Kidney (tissue), 13 donors: ENCODE measurements at regions not wholly inside any gene's neighbourhood (a gene's known extent, or its start where the extent isn't known, plus 50 kb on each side); places are given as distances from the start of the nearest gene placed in this dataset.

Experiments
- DNase-seq, 5 donors: peaks; one replicate each; pipeline ENCODE4 v3.0.0-alpha.2; 2013 to 2020
- FAIRE-seq: peaks from 2 replicates; lab custom pipeline; 2012; peaks lifted over from hg19 to GRCh38; lab: Jason Lieb, UNC
- H3K27ac ChIP-seq, 2 donors: one replicate each; pipeline ENCODE4 v1.7.0; 2013; ENCODE audit warnings: low read depth in 2 of 2, low read length in 2 of 2, inconsistent platforms in 1 of 2
- H3K27me3 ChIP-seq: one replicate; pipeline ENCODE4 v1.7.1; 2013; ENCODE audit warnings: low read length, inconsistent platforms; ENCODE audit not compliant: control insufficient read depth, insufficient read depth
- H3K36me3 ChIP-seq, 3 donors: one replicate each; pipeline versions ENCODE4 v1.7.0 to v1.7.1; 2013; ENCODE audit warnings: low read length in 3 of 3, control low read depth in 1 of 3, inconsistent platforms in 1 of 3; ENCODE audit not compliant: insufficient read depth in 3 of 3, control insufficient read depth in 2 of 3
- H3K4me1 ChIP-seq, 3 donors: one replicate each; pipeline versions ENCODE4 v1.7.0 to v1.7.1; 2013; ENCODE audit warnings: low read length in 3 of 3, inconsistent platforms in 1 of 3, low read depth in 1 of 3; ENCODE audit not compliant: control insufficient read depth in 2 of 3, insufficient read depth in 2 of 3
- H3K4me3 ChIP-seq, 3 donors: one replicate each; pipeline versions ENCODE4 v1.7.0 to v1.8.1; 2013; ENCODE audit warnings: low read length in 3 of 3, control low read depth in 1 of 3, inconsistent platforms in 1 of 3
- H3K9ac ChIP-seq, 3 donors: one replicate each; pipeline versions ENCODE4 v1.7.0 to v1.7.1; 2013; ENCODE audit warnings: low read length in 3 of 3, control low read depth in 1 of 3, inconsistent platforms in 1 of 3
- H3K9me3 ChIP-seq, 3 donors: one replicate each; pipeline versions ENCODE4 v1.7.0 to v1.7.1; 2013; ENCODE audit warnings: low read length in 3 of 3, control low read depth in 1 of 3, inconsistent platforms in 1 of 3; ENCODE audit not compliant: control insufficient read depth in 2 of 3, insufficient read depth in 1 of 3
- intact Hi-C: fragments of 100-400 bp; cut with DNase I; formaldehyde crosslinking; loops from one replicate; pipeline ENCODE4 v1.11.1; 2022
- TF ChIP-seq, protein P1 (sequence below): IDR thresholded peaks from 3 replicates; pipeline ENCODE4 v1.5.1; 2012; ENCODE audit warnings: mild to moderate bottlenecking, moderate library complexity, borderline replicate concordance; ENCODE audit not compliant: insufficient read depth; ENCODE audit errors: extremely low read depth
- donor health status: control.
- donor health status: control.
- donor health status: control.
- donor health status: control.
- donor health status: control.
- donor health status: DM: yes; HTN: yes; CAD: no.
- donor health status: Normal renal cell carcinoma (clear cell type).

GRCh38 chr5:52255308-52255707, 532.4 kb upstream of the ITGA1 start:
- H3K4me3 ChIP-seq = no peak overlapping the region
- no peaks in the 10 kb centered on the region for H3K27me3 ChIP-seq
- TF ChIP-seq, protein P1, sequence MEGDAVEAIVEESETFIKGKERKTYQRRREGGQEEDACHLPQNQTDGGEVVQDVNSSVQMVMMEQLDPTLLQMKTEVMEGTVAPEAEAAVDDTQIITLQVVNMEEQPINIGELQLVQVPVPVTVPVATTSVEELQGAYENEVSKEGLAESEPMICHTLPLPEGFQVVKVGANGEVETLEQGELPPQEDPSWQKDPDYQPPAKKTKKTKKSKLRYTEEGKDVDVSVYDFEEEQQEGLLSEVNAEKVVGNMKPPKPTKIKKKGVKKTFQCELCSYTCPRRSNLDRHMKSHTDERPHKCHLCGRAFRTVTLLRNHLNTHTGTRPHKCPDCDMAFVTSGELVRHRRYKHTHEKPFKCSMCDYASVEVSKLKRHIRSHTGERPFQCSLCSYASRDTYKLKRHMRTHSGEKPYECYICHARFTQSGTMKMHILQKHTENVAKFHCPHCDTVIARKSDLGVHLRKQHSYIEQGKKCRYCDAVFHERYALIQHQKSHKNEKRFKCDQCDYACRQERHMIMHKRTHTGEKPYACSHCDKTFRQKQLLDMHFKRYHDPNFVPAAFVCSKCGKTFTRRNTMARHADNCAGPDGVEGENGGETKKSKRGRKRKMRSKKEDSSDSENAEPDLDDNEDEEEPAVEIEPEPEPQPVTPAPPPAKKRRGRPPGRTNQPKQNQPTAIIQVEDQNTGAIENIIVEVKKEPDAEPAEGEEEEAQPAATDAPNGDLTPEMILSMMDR = no peak
- no peaks in the 10 kb centered on the region for H3K9me3 ChIP-seq
- H3K4me1 ChIP-seq = no peaks in the 10 kb centered on the region
- H3K27ac ChIP-seq = no peak overlapping the region
- DNase-seq (no peak), FAIRE-seq (no peak)
- no peak overlapping the region for H3K9ac ChIP-seq
- intact Hi-C loops = no loop called here
- H3K36me3 ChIP-seq = no peaks in the 10 kb centered on the region

DNA sequence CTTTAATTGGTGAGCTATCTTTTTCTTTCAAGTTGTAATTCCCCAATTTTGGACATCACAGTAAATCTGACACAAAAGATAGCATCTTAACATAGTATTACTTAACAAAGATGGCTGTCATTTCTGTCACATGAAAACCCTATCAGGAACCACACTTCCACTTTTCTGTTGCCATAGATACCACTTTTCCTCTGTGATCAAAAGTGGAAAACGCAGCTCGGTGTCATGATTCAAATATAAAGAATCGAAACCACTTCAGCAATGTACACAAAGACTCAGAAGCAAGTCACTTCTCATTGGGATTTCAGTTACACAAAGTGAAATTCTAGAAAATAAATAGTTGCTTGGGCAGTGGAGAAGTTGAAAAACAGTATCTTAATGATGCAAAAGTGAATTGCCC, 524.9 kb upstream of the ITGA1 start:
- Histone ChIP-seq H3K4me1 (no peaks in the 10 kb centered on the region), H3K36me3 (no peaks in the 10 kb centered on the region), H3K4me3 (no peak overlapping the region), H3K27ac (no peak overlapping the region), H3K9me3 (no peaks in the 10 kb centered on the region), H3K27me3 (no peaks in the 10 kb centered on the region), H3K9ac (no peak overlapping the region)
- no peak for FAIRE-seq
- TF ChIP-seq, protein P1 = no peak
- intact Hi-C loops = no loop called here
- DNase-seq = no peak

DNA sequence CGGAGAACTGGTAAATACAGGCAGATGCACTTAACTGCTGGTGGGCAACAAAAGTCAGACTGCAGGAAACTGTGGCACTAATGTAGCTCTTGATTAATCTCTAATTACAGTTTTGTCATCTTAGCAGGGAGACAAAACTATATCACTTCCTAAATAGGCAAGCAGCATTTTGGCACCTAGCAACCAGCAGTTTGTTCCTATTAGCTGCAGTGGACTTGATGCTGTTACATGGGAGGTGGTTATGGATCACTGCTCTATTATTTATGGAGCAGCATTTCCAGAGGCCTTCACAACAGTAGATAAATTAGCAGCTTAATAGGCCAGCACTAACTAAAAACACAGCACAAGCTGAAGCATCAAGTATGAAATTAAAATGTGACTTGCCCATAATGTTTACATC, 518.3 kb upstream of the ITGA1 start:
- DNase-seq (peak in 3 of 5 donors; percentile 54 to 83 (median 73)), FAIRE-seq (no peak)
- Histone ChIP-seq H3K36me3 (no peaks in the 10 kb centered on the region), H3K27ac (no peak overlapping the region), H3K9me3 (no peaks in the 10 kb centered on the region), H3K4me1 (no peaks in the 10 kb centered on the region), H3K9ac (no peak overlapping the region), H3K4me3 (no peak overlapping the region), H3K27me3 (no peaks in the 10 kb centered on the region)
- TF ChIP-seq, protein P1 = no peak
- intact Hi-C loops = no loop called here

DNA sequence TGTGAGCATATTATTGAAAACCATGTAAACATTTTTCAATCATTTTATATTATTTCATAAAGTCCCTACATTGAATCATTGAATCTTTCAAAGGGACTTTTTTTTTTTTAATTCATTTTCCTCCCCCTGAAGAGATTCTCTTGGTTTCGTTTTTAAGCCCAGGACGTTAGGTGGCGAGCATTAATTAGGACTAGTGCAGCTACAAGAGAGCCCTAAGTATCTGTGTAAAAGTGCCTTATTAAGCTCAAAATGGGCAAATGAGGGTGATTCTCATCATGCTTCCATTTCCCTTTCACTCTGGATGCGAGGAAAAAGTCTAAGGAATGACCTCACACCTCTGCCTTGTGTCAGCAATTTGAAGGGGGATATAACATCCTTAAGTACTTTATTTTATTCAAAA, 517.9 kb upstream of the ITGA1 start:
- Histone ChIP-seq H3K4me1 (no peaks in the 10 kb centered on the region), H3K9ac (no peak overlapping the region), H3K27me3 (no peaks in the 10 kb centered on the region), H3K27ac (no peak overlapping the region), H3K9me3 (no peaks in the 10 kb centered on the region), H3K4me3 (no peak overlapping the region), H3K36me3 (no peaks in the 10 kb centered on the region)
- no peak for FAIRE-seq
- DNase-seq = peak in 2 of 5 donors; percentile 4 to 19
- intact Hi-C loops = no loop called here
- TF ChIP-seq, protein P1 = no peak
